ENCODE measurements at regions not wholly inside any gene's neighbourhood (a gene's known extent, or its start where the extent isn't known, plus 50 kb on each side); places are given as distances from the start of the nearest gene placed in this dataset.

- H3K9me3 ChIP-seq (ENCODE audit: low read depth), result no peaks in the 10 kb centered on the region
- H3K27ac ChIP-seq, result no peak overlapping the region
- TF ChIP-seq, protein P1, sequence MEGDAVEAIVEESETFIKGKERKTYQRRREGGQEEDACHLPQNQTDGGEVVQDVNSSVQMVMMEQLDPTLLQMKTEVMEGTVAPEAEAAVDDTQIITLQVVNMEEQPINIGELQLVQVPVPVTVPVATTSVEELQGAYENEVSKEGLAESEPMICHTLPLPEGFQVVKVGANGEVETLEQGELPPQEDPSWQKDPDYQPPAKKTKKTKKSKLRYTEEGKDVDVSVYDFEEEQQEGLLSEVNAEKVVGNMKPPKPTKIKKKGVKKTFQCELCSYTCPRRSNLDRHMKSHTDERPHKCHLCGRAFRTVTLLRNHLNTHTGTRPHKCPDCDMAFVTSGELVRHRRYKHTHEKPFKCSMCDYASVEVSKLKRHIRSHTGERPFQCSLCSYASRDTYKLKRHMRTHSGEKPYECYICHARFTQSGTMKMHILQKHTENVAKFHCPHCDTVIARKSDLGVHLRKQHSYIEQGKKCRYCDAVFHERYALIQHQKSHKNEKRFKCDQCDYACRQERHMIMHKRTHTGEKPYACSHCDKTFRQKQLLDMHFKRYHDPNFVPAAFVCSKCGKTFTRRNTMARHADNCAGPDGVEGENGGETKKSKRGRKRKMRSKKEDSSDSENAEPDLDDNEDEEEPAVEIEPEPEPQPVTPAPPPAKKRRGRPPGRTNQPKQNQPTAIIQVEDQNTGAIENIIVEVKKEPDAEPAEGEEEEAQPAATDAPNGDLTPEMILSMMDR (IDR thresholded peaks at IDR 0.05; ENCODE audit: poor library complexity), result no peak
- TF ChIP-seq EZH2 (IDR thresholded peaks at IDR 0.05; ENCODE audit: borderline replicate concordance), result no peak
- no peaks in the 10 kb centered on the region for H3K79me2 ChIP-seq
- H4K20me1 ChIP-seq (ENCODE audit: insufficient read depth, poor library complexity, severe bottlenecking), result no peaks in the 10 kb centered on the region
- H3K9me2 ChIP-seq (replicated peaks; ENCODE audit: insufficient read depth), result no peaks in the 10 kb centered on the region
- no peak for DNase-seq (ENCODE audit: low spot score)
- H3K4me3 ChIP-seq, result no peak overlapping the region
- no peaks in the 10 kb centered on the region for H3K27me3 ChIP-seq
- H2AFZ ChIP-seq, result no peak overlapping the region
- WGBS (ENCODE audit: low lambda C conversion rate, missing lambda C conversion rate), result 12% methylated on average over 2 of the region's 2 CpGs
- H3K4me1 ChIP-seq (ENCODE audit: insufficient read depth), result no peaks in the 10 kb centered on the region
- no peak overlapping the region for H3K4me2 ChIP-seq
- H3K36me3 ChIP-seq (replicated peaks; ENCODE audit: insufficient read depth, low read depth), result no peaks in the 10 kb centered on the region
These were observed 122.2 kb upstream of the TACR1 start for GRCh38 chr2:75321599-75321922.

DNA sequence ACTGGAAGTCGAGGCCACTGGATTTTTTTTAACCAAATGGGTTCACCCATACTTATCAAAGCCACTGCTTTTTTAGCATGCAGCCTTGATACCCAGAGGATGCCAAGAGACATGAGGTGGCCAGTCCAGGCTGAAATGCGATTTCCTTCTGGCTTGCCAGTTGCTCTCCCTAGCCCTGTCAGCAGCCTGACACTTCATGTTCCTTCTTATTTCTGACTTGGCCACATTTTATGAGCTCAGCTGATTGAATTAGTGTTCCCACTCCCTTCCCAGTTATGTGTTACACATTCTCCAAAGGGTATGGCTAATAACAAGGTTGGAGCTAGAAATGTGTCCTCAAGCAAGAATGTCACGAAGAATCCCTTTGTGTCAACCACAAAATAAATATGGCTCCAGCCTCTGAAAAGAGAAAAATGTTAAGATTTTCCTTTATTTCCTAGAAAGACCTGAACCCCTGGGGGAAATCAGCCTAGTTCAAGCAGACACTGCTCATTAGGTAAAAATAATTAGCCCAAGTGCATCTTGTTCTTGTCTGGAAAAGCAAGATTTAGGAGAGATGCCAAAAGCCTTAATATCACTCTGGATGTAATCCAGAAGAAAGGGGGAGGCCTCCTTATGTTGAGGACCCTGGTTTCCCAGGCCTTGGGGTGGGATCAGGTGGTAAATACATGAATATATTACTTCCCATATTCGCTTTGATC, 121.7 kb upstream of the TACR1 start:
- Histone ChIP-seq H3K36me3 (replicated peaks; ENCODE audit: insufficient read depth, low read depth) (no peaks in the 10 kb centered on the region), H3K27me3 (no peaks in the 10 kb centered on the region), H3K4me1 (ENCODE audit: insufficient read depth) (no peaks in the 10 kb centered on the region), H3K79me2 (no peaks in the 10 kb centered on the region), H4K20me1 (ENCODE audit: insufficient read depth, poor library complexity, severe bottlenecking) (no peaks in the 10 kb centered on the region), H3K9me2 (replicated peaks; ENCODE audit: insufficient read depth) (no peaks in the 10 kb centered on the region), H3K27ac (no peak overlapping the region), H3K4me3 (no peak overlapping the region), H3K4me2 (no peak overlapping the region), H3K9me3 (ENCODE audit: low read depth) (no peaks in the 10 kb centered on the region), H2AFZ (no peak overlapping the region)
- TF ChIP-seq EZH2 (IDR thresholded peaks at IDR 0.05; ENCODE audit: borderline replicate concordance) (no peak), EZH2phosphoT487 (IDR thresholded peaks at IDR 0.05; ENCODE audit: low read depth, severe bottlenecking, unreplicated experiment) (no peak)
- TF ChIP-seq, protein P1 (IDR thresholded peaks at IDR 0.05; ENCODE audit: poor library complexity), result no peak
- WGBS (ENCODE audit: low lambda C conversion rate, missing lambda C conversion rate), result 83% methylated on average over 4 of the region's 4 CpGs
- DNase-seq (ENCODE audit: low spot score), result no peak

DNA sequence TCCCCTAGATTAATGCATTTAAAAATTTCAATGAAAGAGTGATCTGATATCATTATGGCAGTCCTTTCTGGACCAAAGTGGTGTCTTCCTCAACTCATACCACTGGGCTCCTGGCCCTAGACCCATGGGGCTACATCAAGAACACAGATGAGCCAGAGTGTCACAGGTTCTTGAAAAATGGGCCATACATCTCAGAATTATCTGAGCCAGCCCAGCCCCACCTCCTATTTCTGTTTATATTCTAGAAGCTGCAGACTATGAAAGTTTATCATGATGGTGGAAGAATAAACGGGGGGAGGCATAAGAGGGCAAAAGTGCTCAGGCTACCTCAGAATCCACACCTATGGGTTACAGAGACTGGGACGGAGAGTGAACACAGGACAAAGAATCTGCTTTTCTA, 120.6 kb upstream of the TACR1 start:
- H3K27ac ChIP-seq, result no peak overlapping the region
- no peaks in the 10 kb centered on the region for H3K27me3 ChIP-seq
- 90% methylated on average over 2 of the region's 2 CpGs for WGBS (ENCODE audit: low lambda C conversion rate, missing lambda C conversion rate)
- no peaks in the 10 kb centered on the region for H3K9me2 ChIP-seq (replicated peaks; ENCODE audit: insufficient read depth)
- no peak for DNase-seq (ENCODE audit: low spot score)
- no peaks in the 10 kb centered on the region for H3K4me1 ChIP-seq (ENCODE audit: insufficient read depth)
- H3K79me2 ChIP-seq, result no peaks in the 10 kb centered on the region
- no peak overlapping the region for H3K4me2 ChIP-seq
- H3K9me3 ChIP-seq (ENCODE audit: low read depth), result no peaks in the 10 kb centered on the region
- H4K20me1 ChIP-seq (ENCODE audit: insufficient read depth, poor library complexity, severe bottlenecking), result no peaks in the 10 kb centered on the region
- no peak overlapping the region for H3K4me3 ChIP-seq
- TF ChIP-seq EZH2 (IDR thresholded peaks at IDR 0.05; ENCODE audit: borderline replicate concordance), result no peak
- no peak for TF ChIP-seq EZH2phosphoT487 (IDR thresholded peaks at IDR 0.05; ENCODE audit: low read depth, severe bottlenecking, unreplicated experiment)
- TF ChIP-seq, protein P1 (IDR thresholded peaks at IDR 0.05; ENCODE audit: poor library complexity), result no peak
- H2AFZ ChIP-seq, result no peak overlapping the region
- no peaks in the 10 kb centered on the region for H3K36me3 ChIP-seq (replicated peaks; ENCODE audit: insufficient read depth, low read depth)

GRCh38 chr2:75317802-75318201, 118.5 kb upstream of the TACR1 start:
- WGBS (ENCODE audit: low lambda C conversion rate, missing lambda C conversion rate), result 86% methylated on average over 1 of the region's 1 CpG
- Histone ChIP-seq H3K4me3 (no peak overlapping the region), H3K27ac (no peak overlapping the region), H3K4me2 (no peak overlapping the region), H2AFZ (no peak overlapping the region), H3K9me2 (replicated peaks; ENCODE audit: insufficient read depth) (no peaks in the 10 kb centered on the region), H3K4me1 (ENCODE audit: insufficient read depth) (no peaks in the 10 kb centered on the region), H3K27me3 (no peaks in the 10 kb centered on the region), H3K9me3 (ENCODE audit: low read depth) (no peaks in the 10 kb centered on the region), H4K20me1 (ENCODE audit: insufficient read depth, poor library complexity, severe bottlenecking) (no peaks in the 10 kb centered on the region), H3K36me3 (replicated peaks; ENCODE audit: insufficient read depth, low read depth) (no peaks in the 10 kb centered on the region), H3K79me2 (no peaks in the 10 kb centered on the region)
- TF ChIP-seq EZH2phosphoT487 (IDR thresholded peaks at IDR 0.05; ENCODE audit: low read depth, severe bottlenecking, unreplicated experiment) (no peak), EZH2 (IDR thresholded peaks at IDR 0.05; ENCODE audit: borderline replicate concordance) (no peak)
- TF ChIP-seq, protein P1 (IDR thresholded peaks at IDR 0.05; ENCODE audit: poor library complexity), result no peak
- no peak for DNase-seq (ENCODE audit: low spot score)
